PC-3 (cell line): ENCODE measurements at regions not wholly inside any gene's neighbourhood (a gene's known extent, or its start where the extent isn't known, plus 50 kb on each side); places are given as distances from the start of the nearest gene placed in this dataset.

Experiments
- EZH2 ChIP-seq: fragments of 300-600 bp; sonication (generic); IDR thresholded peaks from one replicate; pipeline ENCODE4 v1.6.1; 2017; ENCODE audit warnings: antibody characterized with exemption, mild to moderate bottlenecking, low read length; ENCODE audit not compliant: unreplicated experiment
- TF ChIP-seq, protein P1 (sequence below): fragments of 300-600 bp; sonication (generic); conservative IDR thresholded peaks from 2 replicates; pipeline ENCODE4 v1.5.1; 2017; ENCODE audit warnings: antibody characterized with exemption, low read depth, mild to moderate bottlenecking, low read length

- no peak for TF ChIP-seq EZH2
- TF ChIP-seq, protein P1, sequence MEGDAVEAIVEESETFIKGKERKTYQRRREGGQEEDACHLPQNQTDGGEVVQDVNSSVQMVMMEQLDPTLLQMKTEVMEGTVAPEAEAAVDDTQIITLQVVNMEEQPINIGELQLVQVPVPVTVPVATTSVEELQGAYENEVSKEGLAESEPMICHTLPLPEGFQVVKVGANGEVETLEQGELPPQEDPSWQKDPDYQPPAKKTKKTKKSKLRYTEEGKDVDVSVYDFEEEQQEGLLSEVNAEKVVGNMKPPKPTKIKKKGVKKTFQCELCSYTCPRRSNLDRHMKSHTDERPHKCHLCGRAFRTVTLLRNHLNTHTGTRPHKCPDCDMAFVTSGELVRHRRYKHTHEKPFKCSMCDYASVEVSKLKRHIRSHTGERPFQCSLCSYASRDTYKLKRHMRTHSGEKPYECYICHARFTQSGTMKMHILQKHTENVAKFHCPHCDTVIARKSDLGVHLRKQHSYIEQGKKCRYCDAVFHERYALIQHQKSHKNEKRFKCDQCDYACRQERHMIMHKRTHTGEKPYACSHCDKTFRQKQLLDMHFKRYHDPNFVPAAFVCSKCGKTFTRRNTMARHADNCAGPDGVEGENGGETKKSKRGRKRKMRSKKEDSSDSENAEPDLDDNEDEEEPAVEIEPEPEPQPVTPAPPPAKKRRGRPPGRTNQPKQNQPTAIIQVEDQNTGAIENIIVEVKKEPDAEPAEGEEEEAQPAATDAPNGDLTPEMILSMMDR: no peak
These were observed 73.3 kb upstream of the WNT11 start for GRCh38 chr11:76279646-76280045.
